HG02981 (cell line): ENCODE measurements at regions not wholly inside any gene's neighbourhood (a gene's known extent, or its start where the extent isn't known, plus 50 kb on each side); places are given as distances from the start of the nearest gene placed in this dataset.
"Not testable (repeated sequence)": the region's sequence is repeated elsewhere in the genome, so short reads cannot be mapped to it uniquely, and the experiment has no call there.

Experiments
- ATAC-seq: cut with Tn5 transposase; IDR thresholded peaks from one replicate; pipeline ENCODE4 v1.9.1; 2021; ENCODE audit warnings: mild to moderate bottlenecking, moderate library complexity; ENCODE audit not compliant: unreplicated experiment

DNA sequence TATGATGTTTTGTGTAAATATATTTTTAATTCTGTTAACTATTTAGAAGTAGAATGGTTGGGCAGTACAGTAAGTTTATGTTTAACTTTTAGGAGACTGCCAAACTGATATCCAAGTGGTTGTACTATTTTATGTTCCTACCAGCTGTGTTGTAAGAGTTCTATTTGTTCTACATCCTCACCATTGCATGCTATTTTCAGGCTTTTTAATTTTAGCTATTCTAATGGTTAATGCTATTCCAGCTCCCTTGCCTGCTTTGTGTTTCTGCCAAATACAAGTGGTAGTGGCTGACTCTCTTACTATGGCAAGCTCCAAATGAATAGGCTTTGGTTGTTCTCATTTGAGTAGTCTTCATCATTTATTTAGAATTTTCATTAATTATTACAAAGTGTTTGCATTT lies 476.4 kb downstream of the KIF4B start:
- no peak for ATAC-seq

DNA sequence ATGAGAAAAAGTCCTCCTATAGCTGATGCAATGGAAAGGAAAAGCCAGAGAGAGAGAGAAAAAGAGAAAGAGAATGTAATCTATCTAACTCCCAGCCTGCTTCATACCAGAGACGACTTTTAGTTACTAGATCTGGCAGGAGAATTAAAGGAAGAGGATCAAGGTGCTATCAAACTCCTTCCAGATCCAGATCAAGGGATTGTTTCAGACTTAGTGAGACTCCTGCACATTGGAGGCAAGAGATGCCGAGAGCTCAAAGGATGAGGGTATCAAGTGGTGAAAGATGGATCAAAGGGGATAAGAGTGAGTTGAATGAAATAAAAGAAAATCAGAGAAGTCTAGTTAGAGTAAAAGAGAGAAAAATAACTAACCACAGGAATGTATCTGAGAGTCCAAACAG lies 478.6 kb downstream of the KIF4B start:
- no peak for ATAC-seq

DNA sequence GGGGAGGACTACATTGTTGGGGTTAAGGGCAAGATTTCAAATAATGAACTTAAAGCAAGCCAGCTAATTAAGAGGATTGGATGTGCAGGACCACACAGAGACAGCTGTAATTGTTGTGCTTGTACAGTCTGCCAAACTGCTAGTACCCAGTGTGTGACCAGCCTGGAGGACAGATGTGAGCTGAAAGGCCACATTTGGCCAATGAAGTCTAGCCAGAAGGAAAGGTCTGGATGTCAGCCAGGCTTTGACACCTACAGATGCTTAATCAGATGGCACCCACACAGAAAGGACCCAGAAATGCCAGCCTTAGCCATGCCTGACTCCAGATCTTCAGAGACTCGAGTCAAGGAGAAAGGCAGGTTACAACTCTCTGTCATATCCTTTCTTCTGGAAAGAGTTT lies 491.1 kb downstream of the KIF4B start:
- no peak for ATAC-seq

DNA sequence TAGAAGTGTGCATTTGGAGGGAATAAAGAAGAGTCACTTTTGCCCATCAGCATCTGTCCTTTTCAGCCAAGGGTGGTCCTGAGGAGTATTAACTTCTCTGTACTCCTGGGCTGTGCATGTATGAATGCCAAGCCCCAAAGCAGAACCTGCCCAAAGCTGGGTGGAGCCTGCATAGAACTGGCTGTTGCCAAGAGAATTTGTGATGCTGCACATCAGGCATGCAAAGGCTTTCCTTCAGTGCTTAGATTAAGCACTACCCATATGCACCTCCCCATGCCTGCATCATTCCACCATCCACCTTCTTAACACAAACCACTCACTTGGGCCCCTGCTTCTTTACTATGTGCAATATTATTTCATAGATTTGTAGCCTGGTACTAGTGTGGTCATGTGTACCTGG lies 493.8 kb downstream of the KIF4B start:
- no peak for ATAC-seq

DNA sequence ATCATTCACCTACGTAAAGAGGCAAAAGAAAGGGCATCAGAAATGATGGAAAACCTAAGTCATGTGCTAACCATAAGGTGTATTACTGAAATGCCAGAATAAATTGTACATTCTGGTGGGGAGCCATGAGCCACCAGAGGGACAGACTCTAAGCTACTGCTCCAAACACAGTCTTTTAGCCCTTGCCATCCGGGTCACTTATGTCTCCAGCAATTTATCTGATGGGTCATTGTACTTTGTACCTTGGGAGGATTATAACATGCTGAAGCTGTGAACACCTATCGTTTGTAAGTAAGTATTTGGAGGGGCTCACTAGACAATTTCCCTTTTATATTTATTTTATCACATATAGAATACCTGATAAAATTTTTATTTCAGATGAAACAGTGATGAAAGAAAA lies 495.1 kb downstream of the KIF4B start:
- no peak for ATAC-seq

DNA sequence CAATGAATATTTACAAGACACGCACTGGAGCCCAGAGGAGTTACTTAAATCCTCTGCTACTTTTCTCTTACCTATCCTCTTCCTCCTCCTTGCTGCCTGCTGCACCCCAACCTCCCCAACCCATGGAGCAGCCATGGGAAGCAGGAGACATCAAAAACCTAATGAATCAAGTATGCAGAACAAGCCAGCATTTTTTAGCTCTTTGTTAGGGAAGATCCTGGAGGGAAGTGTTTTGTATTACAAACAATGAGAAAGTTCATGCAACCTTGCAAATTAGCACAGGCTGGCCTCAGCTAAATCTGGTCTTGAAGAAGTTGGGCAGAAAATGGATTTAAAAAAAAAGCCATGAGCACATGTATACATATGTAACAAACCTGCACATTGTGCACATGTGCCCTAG lies 498.8 kb downstream of the KIF4B start:
- ATAC-seq = no peak

DNA sequence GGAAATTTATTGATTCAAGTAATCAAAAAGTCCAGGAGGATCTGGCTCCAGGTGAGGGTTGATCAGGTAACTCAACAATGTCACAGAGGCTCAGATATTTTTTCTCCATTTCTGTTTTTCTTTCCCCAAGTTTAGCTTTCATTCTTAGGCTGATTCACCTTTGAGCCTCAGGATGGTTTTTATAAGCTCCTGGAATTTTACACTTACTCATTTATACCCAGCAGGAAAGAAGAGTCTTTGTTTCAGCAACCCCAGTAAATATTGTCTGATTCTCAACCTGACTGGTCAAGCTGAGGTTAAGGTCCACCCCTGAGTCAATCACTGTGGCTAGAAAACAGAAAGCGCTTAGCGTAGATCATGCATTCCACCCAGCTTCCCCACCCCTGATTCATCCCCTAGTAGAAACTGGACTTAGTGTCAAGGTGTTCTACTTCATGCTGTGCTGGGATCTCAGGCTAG lies 500.6 kb downstream of the KIF4B start:
- ATAC-seq = no peak

DNA sequence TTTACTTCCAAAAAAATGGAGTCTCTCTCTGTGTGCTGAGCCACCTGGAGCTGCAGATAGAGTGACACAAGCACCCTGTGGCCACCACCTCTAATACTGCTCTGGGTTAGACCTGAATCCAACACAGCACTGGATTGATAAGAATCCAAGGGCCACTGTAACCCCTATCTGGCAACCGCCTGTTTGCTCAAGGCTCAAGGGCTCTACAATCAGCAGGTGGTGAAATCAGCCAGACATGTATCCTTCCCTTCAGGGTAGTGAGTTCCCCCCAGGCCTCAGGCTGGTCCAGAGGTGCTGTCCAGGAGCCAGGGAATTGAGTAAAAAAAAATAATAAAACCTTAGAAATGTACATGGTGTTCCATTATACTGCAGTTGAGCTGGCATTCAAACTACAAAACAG lies 509.0 kb downstream of the KIF4B start:
- no peak for ATAC-seq

DNA sequence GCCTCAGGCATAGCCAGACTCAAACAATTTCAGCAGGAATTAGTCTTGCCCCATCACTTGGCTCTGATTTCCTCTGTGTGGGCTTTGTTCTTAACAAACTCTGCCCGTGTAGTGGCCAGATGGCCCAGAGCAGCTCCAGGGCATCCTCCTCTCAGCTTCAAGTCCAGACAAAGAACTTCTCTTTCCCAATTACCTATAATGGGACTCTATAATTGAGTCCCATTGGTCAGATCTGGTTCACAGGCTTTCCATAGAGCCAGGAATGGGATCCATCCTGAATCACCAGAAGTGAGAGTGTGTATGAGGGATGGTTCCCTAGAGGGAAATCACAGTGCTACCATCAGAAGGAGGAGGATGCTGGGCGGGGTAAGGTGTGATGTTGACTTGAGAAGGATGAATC lies 515.8 kb downstream of the KIF4B start:
- no peak for ATAC-seq

DNA sequence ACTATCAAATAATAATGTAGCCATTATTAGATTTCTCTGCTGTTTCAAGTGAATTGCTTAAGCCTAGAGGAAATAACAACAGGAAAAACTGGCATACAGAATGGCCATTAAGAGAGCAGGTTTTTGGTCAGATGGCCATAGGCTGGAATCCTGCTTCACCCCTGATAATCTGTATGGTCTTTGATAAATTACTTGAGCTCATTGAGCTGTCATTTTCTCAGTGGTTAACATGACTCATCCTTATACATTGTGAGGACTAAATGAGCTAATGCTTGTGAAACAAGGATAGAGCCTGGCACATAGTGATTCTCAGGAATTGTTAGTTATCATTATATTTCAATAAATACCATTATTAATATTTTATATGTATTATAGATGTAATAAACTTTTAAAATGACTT lies 516.5 kb downstream of the KIF4B start:
- no peak for ATAC-seq

DNA sequence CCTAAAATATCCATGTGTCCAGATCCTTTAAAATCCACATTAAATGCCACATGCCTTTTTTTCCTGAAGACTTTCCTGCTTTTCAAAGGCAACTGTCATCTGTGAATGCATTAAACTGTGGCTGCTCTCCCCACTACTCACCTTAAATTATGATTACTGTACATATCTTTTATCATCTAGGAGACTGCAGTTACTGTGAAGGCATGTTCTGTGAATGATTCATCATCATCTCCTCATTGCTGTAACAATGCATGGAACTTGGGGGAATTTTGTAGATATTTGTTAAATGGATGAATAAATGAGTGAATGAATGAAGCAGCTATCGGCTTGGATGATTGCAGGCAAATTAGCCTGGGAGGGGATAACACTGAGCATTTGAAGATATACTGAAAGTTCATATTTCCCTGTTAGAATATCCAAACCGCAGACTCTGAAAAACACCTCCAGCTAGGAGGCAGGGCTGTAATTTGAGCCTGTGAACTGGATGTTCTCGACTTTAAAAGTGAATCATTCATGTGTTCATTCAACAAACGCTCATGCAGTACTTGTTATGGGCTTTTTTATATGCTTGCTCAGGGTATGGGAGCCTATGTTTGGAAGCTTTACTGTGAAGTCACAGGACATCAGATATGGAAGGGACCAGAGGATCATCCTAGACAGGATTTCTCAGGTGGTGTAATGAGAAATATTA lies 519.2 kb downstream of the KIF4B start:
- no peak for ATAC-seq

DNA sequence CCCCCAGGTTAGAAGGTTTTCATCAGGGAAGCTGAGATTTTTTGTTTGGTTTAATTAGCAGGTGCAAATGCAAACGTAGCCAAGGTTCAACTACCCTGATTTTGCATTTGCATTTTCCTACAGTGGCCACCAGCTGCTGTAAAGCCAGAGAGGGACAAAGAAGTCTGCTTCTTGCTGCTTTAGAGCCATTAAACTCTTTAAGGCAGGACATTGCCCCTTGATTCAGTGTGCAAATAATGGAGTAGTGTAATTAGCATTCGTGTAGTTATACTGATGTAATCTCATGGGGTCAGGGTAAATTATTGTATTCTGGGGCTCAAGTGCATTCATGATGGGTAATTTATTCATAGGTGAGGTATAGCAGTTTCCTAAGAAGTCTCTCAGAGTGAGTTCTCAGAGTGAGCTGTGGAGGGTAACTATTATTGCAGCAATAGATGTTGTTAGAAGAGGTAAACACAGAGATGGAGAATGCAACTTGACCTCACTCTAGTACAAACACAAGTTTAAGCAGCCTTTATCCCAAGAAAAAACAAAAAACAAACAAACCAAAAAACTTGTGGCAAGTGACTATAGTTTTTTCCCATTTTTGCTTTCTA lies 526.5 kb downstream of the KIF4B start:
- ATAC-seq = no peak

DNA sequence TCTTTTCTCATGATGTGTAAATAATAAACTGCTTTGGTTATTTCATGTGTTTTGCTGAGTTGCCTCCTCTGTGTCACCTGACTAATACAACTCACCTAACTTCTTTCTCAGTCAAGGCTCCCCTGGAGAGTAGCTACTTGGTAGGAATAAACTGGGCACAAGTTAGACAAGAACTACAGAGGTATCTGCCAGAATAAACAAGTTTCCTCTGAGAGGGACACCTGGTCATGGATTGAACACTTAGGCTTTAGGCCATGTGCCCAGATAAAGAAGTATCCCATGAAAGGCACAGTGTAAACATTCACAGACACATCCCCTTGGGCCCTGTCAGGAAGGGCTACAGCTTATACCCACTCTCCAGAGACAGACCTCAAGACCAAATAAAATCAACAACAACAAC lies 532.5 kb downstream of the KIF4B start:
- ATAC-seq = no peak

DNA sequence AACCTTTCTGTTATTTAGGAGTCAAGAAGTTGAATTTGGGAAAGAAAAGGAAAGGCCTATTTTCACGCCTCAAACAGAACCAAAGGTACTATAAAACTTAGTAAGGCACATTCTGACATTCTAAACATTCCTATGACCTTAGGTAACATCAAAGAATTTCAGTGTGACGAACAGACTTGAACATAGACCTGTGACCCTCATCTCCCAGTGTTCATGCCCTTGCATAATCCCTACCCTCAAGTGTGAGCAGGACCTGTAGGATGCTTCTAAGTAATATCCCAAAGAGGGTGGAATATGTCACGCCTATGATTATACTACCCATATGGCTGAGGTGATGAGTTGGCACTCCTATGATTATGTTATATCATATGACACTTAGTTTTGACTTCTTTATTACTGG lies 540.9 kb downstream of the KIF4B start:
- no peak for ATAC-seq

DNA sequence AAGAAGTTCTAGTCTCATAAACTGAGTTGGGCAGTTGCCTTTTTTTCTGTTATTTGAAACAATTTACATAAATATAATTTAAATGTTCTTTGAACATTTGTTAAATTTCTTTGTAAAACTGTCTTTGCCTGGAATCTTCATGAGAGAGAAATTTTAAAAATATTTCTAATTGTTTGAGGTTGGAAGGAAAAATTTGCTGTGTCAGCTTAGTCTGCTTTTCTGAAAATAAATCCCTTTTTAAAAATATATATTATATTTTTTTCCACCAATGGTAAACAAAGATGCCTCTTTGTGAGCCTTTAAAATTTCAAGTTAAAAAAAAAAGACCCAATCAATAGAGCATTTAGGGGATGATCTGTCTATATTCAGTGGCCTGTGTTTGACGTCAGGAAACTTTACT lies 542.7 kb downstream of the KIF4B start:
- no peak for ATAC-seq

DNA sequence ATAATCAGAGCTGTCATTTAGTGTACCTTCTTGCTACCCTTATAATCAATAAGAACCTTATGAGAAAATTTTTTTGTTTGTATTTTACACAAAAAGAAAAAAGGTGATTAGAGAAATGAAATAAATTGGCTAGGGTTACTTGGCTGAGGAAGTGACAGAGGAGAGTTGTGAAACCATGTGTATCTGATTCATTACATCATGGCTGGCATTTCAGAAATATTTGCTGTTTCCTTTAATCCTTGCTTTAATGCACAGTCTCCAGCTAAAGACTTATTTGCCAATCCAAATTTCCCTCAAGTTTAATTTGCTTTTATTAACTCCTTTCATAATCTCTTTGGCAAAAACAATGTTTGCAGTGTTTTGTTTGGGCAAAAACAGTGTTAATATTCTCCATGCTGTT lies 543.1 kb downstream of the KIF4B start:
- ATAC-seq = no peak

DNA sequence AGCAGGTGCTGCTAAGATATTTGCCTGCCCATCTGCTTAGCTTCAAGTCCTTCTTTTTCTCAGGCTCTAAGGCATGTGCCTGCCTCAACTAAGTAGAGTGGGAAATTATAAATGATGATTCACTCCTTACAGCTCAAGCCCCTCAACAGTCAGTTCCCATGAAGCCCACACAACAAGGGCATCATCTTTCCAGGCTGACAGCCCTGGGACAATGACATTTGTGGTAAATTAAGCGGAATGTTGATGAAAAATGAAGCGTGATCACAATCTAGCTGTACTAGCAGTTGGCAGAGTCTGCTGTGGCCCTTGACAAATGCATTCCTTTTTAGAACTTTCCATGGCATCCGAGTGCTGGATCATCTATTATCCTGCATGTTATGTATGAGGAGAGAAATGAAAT lies 548.6 kb downstream of the KIF4B start:
- ATAC-seq = no peak

DNA sequence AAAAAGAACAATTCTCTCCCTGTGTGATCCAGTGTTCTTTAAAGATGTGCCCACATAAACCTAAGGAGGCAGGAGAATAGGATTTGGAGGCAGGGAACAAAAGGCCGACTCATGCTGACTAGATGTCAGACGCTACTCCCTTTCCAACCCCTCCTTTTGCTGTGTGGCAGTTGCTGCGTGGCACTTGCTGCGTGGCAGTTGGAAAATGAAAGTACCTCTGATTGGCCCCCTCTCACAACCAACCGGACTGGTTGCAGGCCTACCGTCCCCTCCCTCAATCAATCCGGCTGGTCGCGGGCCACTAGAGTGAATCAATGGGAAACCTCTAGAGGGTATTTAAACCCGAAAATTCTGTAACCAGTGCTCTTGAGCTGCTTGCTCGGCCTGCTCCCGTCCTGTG lies 551.0 kb downstream of the KIF4B start:
- no peak for ATAC-seq

DNA sequence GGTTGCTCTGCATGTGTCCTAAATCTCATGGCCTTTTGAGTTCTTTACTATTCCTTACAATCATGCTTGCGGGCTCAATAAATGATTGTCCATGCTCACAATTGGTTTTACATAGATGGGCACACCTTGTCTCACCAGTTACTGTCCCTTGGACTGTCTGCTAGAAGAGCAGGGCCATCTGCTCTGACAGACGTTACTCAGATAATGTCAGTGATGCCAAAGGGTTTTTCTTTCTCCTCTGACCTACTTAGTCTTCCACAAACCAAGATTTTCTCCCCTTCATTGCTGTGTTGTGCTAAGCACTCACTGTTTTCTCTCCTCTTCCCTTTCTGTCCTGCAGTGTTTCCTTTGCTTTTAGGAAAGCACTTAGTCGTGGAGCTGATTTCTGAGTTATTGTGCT lies 562.3 kb downstream of the KIF4B start:
- no peak for ATAC-seq

DNA sequence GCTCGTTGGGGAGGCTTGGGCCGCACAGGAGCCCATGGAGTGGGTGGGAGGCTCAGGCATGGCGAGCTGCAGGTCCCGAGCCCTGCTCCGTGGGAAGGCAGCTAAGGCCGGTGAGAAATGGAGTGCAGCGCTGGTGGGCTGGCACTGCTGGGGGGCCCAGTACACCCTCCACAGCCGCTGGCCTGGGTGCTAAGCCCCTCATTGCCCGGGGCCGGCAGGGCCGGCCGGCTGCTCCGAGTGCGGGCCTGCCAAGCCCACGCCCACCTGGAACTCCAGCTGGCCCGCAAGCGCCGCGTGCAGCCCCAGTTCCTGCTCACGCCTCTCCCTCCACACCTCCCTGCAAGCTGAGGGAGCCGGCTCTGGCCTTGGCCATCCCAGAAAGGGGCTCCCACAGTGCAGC lies 573.3 kb downstream of the KIF4B start:
- not testable (repeated sequence) for ATAC-seq

DNA sequence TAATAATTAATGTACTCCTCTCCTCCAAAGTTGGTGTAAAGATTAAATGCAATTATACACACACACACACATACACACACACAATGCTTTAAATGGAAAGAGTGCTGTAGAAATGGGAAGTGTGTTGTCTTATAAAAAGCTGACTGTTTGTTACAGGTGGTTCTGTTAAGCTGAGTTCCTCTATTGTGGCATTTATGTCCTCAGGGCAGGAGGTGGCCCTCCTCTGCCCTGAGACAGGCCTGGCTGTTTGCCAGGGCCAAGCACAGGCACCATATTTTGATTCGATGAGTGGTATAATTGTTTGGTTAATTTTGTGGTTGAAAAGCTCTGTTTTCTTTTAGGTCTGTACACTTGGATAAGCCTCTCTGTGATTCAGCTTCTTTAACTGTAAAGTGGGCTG lies 573.9 kb downstream of the KIF4B start:
- ATAC-seq = no peak

DNA sequence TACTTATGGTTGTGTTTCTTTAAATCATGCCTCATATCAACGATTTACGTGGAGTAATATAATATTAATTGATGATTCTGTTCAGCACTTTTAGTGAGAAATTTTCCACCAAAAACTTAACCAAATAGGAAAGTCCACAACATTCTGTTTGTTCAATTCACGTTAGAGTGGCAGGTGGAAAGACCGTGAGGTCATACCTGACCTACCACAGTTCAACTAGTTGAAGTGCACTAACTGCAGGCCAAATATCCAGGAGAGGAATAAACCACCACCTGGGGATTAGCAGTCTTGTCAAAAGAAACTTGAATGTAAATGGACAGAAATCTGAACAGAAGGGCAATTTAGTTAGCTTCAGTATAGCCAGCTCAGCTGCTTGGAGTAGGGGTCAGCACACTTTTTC lies 577.7 kb downstream of the KIF4B start:
- no peak for ATAC-seq

DNA sequence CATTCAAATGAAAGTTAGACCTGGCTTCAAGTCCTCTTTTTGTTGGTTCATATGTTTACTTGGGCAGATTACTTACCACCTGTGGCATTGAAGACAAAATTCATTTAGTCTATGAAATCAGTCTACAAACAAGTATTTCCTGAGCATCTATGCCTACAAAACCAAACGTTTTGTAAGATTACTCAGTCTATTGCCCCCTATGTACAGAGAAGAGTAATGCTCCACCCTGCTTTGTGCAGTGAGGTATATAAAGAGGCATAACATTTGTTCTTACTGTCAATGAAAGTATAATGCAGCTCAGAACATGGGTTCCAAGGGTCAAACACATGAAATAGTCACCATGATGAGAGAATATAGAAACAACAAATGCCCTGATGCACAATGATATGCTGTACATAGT lies 580.7 kb downstream of the KIF4B start:
- ATAC-seq = no peak
